ENCODE measurements at regions not wholly inside any gene's neighbourhood (a gene's known extent, or its start where the extent isn't known, plus 50 kb on each side); places are given as distances from the start of the nearest gene placed in this dataset.
A peak's percentile ranks its signal among the peaks of the same experiment; 100 is the strongest.

DNA sequence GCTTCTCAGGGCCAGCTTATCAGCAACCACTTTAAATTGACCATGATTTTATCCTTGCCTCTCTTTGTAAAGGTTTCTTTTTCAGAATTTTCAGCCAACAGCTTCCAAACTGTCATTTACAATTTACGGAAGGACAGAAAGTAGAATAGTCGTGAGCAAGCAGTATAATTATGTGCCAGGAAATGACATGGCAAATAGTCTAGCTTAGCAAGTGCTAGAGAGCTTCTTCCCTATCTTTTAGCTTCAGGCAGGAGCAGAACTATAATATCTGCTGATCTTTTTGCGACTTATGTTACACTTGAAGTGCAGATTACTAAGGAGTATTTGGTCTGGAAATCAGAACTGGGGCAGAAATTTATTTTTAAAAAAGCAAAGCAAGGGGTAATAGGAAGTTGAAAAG lies 123.0 kb upstream of the AP1S2 start:
- DNase-seq = no peak

- DNase-seq = no peak
Measured at GRCh38 chrX:15976396-15976795, 121.8 kb upstream of the AP1S2 start.

GRCh38 chrX:15973946-15974345 lies 119.3 kb upstream of the AP1S2 start:
- no peak for DNase-seq

DNA sequence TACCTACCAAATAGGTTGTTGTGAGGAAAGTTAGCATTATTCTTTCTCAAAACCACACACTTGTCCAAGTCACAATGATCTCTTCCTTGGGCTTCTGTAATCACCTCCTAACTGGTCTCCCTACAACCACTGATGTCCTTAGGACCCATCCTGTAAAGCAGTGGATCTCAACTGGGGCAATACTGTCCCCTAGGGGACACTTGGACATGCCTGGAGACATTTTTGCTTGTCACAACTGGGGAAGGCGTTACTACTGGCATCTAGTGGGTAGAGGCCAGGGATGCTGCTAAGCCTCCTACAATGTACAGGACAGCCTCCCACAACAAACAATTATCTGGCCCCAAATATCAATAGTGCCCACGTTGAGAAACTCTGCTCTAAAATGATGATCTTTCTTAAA lies 118.7 kb upstream of the AP1S2 start:
- peak in 1 of 5 donors; percentile 41 for DNase-seq

GRCh38 chrX:15971696-15972095 lies 117.1 kb upstream of the AP1S2 start:
- no peak for DNase-seq

- no peak for DNase-seq
Measured at GRCh38 chrX:15963858-15964257, 109.2 kb upstream of the AP1S2 start.

DNA sequence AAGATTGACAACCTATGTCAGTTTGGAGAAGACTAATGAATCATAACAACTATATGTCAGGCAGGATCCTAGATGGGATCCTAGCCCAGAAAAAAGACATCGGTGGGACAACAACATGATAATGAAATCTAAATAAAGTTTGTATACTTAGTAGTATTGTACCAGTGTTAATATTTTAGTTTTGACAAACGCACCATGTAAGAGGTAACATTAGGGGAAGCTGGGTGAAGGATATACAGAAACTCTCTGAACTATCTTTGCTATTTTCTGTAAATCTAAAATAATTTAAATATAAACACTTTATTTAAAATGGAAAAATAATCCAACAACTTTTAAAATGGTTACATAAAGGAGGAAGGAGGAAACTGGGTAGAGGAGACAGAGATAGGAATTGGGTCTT lies 105.6 kb upstream of the AP1S2 start:
- DNase-seq = no peak

- DNase-seq = no peak
Measured at GRCh38 chrX:15956681-15957080, 102.1 kb upstream of the AP1S2 start.

DNA sequence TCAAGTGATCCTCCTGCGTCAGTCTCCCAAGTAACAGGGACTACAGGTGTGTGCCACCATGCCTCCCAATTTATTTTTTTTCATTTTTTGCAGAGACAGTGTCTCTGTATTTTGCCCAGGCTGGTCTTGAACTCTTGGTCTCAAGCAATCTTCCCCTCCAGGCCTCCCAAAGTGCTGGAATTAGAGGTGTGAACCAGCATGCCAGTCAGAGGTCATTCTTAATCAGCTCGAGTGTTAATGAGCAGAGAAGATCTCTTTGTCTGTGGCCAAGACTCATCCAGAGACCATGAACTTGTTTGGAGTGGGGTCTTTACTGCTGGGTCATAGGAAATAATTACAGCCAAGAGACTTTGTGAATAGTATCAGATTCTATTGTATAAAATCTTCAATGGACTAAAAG lies 99.2 kb upstream of the AP1S2 start:
- DNase-seq = no peak

- no peak for DNase-seq
Measured at GRCh38 chrX:15952212-15952611, 97.6 kb upstream of the AP1S2 start.

DNA sequence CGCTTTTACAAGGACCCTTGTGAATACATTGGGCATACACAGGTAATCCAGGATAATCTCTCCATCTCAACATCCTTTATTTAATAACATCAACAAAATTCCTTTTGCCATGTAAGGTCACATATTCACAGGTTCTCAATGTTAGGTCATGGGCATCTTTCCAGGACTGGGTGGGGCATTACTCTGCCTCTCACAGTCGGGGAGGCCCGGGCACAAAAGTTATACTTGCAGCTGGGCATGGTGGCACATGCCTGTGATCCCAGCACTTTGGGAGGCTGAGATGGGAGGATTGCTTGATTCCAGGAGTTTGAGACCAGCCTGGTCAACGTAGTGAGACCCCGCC lies 93.7 kb upstream of the AP1S2 start:
- no peak for DNase-seq

GRCh38 chrX:15947648-15948317 lies 93.2 kb upstream of the AP1S2 start:
- DNase-seq = no peak

DNA sequence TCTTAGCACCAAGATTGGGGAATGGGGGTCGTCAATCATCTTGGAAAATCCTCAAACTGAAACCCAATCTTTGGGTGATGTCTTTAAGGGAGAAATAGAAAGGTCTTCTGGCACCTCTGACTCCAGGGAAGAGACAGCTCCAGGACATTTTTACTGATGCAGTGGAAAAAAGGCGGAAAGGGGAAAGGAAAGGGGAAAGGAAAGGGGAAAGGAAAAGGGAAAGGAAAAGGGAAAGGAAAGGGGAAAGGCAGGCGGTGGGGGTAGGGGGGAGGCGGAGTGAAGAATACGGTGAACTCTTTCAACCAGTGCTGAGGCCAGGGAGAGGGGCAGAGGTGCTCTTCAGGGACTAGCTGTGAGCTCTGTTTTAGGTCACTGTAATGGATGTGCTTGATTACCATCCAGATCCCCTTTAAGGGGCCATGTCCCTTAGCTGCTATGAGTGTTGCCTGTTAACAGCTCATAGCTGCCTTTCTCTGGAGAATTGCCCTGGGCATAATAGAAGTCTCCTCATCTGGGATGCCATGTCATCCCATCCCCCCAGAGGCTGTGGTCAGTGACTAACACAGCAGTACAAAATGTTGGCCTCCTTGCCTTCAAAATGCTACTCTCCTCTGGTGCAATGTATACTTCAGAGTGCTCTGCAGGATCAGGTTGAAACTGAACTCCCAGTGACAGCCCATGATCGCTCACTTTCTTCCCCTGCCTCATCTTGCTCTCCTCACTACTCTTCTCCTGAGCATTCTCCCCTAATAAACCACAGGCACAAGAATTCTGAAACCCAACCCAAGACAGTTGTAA lies 92.4 kb upstream of the AP1S2 start:
- no peak for DNase-seq

GRCh38 chrX:15943391-15943790 lies 88.8 kb upstream of the AP1S2 start:
- no peak for DNase-seq

DNA sequence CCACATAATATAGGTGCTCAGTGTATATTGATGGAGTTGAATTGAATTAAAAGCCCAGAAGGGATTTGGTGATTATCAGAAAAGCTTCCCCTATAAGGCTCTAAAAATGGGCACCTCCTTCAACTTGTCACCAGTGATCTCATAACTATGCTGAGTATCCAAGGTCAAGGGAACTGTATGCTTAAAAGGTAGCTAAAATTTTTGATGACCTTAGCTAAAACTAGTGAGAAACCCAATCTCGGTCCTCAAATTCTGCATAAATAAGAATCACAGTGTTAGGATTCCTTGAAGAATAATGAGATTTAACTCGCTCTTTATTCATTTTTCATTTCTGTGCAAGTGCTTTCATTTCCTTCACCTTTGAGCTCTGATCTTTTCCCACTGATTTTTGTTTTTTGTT lies 87.7 kb upstream of the AP1S2 start:
- DNase-seq = no peak

DNA sequence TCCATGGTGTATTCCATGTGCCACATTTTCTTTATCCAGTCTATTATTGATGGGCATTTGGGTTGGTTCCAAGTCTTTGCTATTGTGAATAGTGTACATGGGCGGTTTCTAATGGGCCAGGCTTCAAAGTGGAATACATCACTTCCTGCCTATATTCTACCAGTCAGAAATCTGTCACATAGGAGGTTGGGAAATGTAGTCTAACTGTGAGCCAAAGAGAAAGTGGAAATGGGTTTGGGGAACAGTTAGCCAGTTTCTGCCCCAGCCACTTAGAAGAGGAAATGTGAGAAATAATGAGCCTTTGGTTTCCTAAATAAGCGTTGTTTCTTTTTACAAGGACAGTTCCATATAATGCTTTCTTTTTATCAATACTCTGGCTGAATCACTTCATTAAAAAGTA lies 85.1 kb upstream of the AP1S2 start:
- DNase-seq = no peak

DNA sequence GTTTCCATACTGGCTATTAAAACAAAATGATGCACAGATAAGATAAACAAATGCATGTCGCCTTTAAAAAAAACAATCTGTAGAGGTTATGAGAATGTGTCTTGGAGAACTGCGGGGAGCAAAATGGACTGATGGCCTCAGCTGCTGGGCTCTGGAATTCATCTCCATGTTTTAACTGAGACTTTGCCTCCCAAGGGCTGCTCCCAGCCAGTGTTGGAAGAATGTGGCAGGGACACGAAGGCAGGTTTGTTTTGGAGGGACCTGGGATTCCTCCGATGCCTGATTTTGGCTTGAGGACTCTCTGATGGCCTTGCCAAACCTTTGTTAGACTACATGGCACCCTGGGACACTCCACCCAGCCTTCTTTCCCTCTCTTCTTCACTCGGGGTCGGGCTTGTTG lies 83.5 kb upstream of the AP1S2 start:
- DNase-seq = no peak

DNA sequence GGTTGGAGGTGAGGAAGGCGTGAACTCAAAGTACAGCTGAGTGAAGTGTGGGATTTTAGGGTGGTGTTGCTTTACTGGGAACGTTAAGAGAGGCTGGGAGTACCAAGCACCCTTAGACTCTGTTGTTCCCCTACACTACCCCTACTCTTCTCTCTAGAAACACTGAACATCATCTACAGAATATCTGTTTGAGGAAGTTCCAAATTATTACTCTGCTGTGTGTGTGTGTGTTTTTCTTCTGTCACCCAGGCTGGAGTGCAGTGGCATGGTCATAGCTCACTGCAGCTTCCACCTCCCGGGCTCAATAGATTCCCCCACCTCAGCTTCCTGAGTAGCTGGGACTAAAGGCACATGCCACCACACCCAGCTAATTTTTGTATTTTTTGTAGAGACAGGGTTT lies 76.7 kb upstream of the AP1S2 start:
- DNase-seq = no peak

DNA sequence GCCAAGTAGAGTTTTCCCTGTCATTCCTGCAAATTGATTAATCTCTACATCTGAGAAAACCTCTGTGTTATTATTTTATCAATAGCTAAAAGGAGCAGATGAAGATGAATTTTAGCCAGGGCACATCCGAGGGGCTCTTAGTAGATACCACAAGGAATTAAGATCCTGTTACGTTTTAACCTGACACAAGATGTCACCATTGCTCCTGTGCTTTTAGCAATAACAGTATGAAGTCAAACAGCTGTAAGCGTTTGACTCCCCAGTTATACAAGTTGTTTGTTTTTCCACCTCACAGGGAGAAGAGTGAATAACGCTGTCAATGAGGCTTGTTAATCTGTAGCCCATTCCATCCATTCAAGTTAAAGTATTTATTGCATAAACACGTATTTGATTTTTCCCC lies 76.0 kb upstream of the AP1S2 start:
- no peak for DNase-seq

GRCh38 chrX:15929194-15929593 lies 74.6 kb upstream of the AP1S2 start:
- no peak for DNase-seq

DNA sequence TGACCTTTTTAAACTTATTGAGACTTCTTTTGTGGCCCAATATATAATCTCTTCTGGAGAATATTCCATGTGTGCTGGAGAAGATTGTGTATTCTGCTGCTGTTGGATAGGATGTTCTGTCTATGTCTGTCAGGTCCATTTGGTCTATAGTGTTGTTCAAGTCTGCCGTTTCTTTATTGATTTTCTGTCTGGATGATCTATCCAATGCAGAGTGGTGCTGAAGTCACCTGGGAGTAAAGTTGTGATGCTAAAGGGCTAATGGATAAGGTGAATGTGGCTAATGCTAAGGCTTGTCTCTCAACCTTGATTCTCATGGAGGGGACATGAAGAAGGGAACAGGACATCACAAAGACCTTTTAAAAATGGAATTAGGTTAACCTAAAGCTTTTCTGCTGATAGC lies 72.0 kb upstream of the AP1S2 start:
- no peak for DNase-seq

DNA sequence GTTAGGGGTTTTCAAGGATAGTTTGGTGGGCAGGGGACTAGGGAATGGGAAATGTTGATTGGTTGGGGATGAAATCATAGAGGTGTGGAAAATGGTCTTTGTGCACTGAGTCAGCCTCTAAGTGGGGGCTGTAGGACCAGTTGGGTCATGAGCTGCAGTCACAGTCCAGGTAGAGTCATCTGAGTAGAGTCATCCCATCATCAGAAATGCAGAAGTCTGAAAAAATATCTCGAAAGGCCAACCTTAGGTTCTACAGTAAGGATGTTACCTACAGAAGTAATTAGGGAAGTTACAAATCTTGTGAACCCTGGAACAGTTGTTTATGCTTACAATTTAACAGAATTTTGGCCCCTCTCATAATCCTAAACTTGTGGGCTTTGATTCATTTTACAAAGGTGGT lies 63.4 kb upstream of the AP1S2 start:
- no peak for DNase-seq

DNA sequence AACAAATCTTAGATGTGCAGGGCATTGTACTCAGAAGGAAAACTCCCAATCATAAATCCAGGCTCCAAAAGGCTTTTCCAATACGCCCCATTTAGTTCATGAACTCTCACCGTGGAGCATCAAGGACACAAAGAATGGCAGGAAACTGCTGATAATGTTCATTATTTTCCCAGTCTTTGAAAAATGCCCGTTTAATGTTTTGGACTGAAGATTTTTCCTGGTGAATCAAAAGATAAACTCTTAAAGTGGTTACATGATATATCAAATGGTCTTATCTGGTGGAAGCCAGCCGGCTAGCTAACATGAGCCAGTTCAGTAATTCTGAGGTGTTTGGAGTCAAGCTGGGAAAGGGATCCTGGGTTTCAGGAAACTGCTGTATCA lies 62.1 kb upstream of the AP1S2 start:
- no peak for DNase-seq

GRCh38 chrX:15915959-15916703 lies 61.5 kb upstream of the AP1S2 start:
- DNase-seq = no peak
